ENCODE measurements at regions not wholly inside any gene's neighbourhood (a gene's known extent, or its start where the extent isn't known, plus 50 kb on each side); places are given as distances from the start of the nearest gene placed in this dataset.

DNA sequence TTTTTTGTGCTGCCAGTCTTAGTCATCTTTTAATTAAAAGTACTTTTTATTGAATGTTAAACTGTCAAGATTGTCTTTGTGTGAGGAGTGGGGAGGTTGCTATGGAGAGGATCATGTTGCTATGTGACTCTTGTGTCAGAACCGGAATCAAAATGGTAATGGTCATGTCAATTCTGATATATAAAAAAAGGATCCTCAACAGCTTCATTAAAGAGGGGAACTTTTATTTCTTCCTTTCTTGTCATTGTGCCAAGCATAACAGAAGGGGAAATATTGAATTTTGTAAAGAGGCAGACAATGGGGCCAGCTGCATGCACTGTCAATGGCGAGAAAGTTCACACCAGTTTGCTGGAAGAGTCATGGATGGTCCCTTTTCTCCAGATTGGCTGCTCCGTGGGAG is 564.8 kb downstream of the VRK1 start:
- Histone ChIP-seq H3K4me3 (no peak overlapping the region), H3K4me1 (no peaks in the 10 kb centered on the region), H3K27ac (no peak overlapping the region), H3K9me3 (no peaks in the 10 kb centered on the region), H3K27me3 (no peaks in the 10 kb centered on the region), H3K36me3 (no peaks in the 10 kb centered on the region)
- no peak for DNase-seq
- intact Hi-C loops (cut with DNase I; ENCODE audit: low total_unique reads): loop anchor here (10.0 kb wide), 1 partner anchor 363 kb away; no protein-coding TSS in a partner anchor
- TF ChIP-seq, protein P1, sequence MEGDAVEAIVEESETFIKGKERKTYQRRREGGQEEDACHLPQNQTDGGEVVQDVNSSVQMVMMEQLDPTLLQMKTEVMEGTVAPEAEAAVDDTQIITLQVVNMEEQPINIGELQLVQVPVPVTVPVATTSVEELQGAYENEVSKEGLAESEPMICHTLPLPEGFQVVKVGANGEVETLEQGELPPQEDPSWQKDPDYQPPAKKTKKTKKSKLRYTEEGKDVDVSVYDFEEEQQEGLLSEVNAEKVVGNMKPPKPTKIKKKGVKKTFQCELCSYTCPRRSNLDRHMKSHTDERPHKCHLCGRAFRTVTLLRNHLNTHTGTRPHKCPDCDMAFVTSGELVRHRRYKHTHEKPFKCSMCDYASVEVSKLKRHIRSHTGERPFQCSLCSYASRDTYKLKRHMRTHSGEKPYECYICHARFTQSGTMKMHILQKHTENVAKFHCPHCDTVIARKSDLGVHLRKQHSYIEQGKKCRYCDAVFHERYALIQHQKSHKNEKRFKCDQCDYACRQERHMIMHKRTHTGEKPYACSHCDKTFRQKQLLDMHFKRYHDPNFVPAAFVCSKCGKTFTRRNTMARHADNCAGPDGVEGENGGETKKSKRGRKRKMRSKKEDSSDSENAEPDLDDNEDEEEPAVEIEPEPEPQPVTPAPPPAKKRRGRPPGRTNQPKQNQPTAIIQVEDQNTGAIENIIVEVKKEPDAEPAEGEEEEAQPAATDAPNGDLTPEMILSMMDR (IDR thresholded peaks at IDR 0.05): no peak

DNA sequence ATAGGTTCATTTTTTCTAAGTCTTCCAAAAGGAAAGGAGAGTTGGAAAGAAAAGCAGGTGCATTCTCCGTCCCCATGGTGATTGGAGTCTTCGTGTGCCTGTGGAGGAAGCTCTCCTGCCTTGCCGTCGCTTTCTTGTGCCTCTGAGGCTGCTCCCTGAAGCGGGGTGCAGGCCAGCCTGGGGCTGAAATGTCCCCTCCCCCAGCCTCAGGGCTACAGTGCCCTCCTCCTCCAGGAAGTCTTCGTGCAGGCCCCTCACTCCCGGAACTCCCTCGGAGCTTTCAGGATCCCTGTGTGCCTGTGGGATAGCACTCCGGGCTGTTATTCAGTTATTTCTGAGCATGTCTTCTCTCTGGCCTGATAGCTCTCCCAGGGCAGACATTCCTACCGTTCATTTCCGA is 569.2 kb downstream of the VRK1 start:
- TF ChIP-seq, protein P1 (IDR thresholded peaks at IDR 0.05): no peak
- no peaks in the 10 kb centered on the region for H3K36me3 ChIP-seq
- no peak overlapping the region for H3K4me3 ChIP-seq
- H3K4me1 ChIP-seq: no peaks in the 10 kb centered on the region
- intact Hi-C loops (cut with DNase I; ENCODE audit: low total_unique reads): loop anchor here (10.0 kb wide), 1 partner anchor 358 kb away; no protein-coding TSS in a partner anchor
- no peaks in the 10 kb centered on the region for H3K27me3 ChIP-seq
- DNase-seq: no peak
- no peaks in the 10 kb centered on the region for H3K9me3 ChIP-seq
- no peak overlapping the region for H3K27ac ChIP-seq

DNA sequence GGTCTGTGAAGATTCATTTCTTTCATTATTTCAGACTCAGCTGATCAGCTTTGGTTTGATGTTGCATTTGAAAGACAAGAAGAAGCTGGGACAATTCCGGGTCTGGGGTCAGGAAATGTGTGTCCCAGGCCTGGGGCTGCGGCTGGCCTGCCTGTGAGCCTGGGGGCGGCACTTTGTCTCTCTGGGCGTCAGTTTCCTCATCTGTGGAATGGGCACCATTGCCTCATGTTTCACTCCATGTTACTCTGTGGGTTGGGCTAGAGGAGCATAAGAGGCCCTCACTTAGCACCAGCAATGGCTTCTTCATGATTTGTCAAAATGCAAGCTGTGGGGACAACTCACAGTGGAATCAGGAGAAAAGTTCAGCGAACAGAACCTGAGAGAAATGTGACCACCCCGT is 570.1 kb downstream of the VRK1 start:
- H3K27me3 ChIP-seq: no peaks in the 10 kb centered on the region
- DNase-seq: no peak
- intact Hi-C loops (cut with DNase I; ENCODE audit: low total_unique reads): loop anchor here (10.0 kb wide), 1 partner anchor 358 kb away; no protein-coding TSS in a partner anchor
- H3K27ac ChIP-seq: no peak overlapping the region
- H3K9me3 ChIP-seq: no peaks in the 10 kb centered on the region
- H3K4me3 ChIP-seq: no peak overlapping the region
- no peaks in the 10 kb centered on the region for H3K36me3 ChIP-seq
- TF ChIP-seq, protein P1 (IDR thresholded peaks at IDR 0.05): no peak
- no peaks in the 10 kb centered on the region for H3K4me1 ChIP-seq

DNA sequence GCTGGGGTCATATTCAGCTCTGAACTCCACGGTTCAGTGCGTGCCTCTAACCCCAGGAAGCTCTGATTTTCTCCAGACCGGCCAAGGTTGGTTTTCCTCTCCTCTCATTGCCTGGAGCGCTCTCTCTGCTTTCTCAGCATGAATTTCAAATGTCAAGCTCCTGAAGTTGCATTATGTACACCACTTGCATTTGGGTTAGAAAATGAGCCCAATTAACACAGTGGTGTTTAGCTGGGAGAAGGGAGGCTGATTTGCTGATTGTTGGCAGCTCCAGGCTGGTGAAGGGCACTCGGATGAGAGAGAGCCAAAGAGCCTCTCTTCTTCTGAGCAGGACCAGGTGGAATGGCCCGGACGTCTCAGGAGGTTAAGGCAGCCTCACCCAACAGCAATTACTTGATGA is 570.9 kb downstream of the VRK1 start:
- H3K36me3 ChIP-seq: no peaks in the 10 kb centered on the region
- no peak overlapping the region for H3K4me3 ChIP-seq
- no peaks in the 10 kb centered on the region for H3K4me1 ChIP-seq
- no peak overlapping the region for H3K27ac ChIP-seq
- DNase-seq: no peak
- TF ChIP-seq, protein P1 (IDR thresholded peaks at IDR 0.05): no peak
- no peaks in the 10 kb centered on the region for H3K27me3 ChIP-seq
- intact Hi-C loops (cut with DNase I; ENCODE audit: low total_unique reads): loop anchor here (10.0 kb wide), 1 partner anchor 357 kb away; no protein-coding TSS in a partner anchor
- H3K9me3 ChIP-seq: no peaks in the 10 kb centered on the region

DNA sequence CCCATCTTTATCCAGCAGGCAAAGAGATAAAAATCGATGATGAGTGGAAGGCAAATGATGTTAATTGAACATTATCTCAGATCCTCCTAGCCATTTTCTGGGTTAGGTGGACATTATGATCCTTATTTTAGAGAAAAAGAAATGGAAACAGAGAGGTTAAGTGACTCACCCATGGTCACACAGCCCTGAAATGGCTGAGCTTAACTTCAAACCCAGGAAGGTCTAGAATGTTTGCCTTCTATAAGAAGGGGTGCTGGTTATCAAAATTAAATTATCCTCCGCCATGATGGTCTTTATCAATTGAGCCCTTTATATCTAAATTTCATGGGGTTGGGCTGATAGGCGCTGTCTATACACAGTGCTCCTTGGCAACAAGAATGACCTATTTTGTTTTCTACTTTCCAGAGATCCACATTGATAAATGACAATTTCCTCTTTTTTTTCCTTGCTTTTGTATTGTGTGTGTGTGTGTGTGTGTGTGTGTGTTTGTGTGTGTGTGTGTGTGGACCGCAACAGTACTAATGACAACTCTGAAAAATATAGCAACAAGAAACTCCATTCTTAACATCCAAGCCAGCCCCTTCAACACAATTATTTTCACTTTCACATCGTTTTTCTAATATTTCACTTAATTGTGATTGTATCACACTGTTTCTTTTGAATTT is 571.9 kb downstream of the VRK1 start:
- no peaks in the 10 kb centered on the region for H3K27me3 ChIP-seq
- H3K4me1 ChIP-seq: no peaks in the 10 kb centered on the region
- intact Hi-C loops (cut with DNase I; ENCODE audit: low total_unique reads): loop anchor here (10.0 kb wide), 1 partner anchor 356 kb away; no protein-coding TSS in a partner anchor
- no peak overlapping the region for H3K4me3 ChIP-seq
- no peaks in the 10 kb centered on the region for H3K36me3 ChIP-seq
- no peak overlapping the region for H3K27ac ChIP-seq
- TF ChIP-seq, protein P1 (IDR thresholded peaks at IDR 0.05): no peak
- no peaks in the 10 kb centered on the region for H3K9me3 ChIP-seq
- no peak for DNase-seq
